Stomach smooth muscle (tissue), 2 donors: ENCODE measurements at regions not wholly inside any gene's neighbourhood (a gene's known extent, or its start where the extent isn't known, plus 50 kb on each side); places are given as distances from the start of the nearest gene placed in this dataset.

ENCODE experiments used
- H3K27ac ChIP-seq: one replicate; pipeline ENCODE4 v1.7.0; 2013; ENCODE audit warnings: mild to moderate bottlenecking, low read length, inconsistent platforms
- H3K27me3 ChIP-seq, 2 donors: one replicate each; pipeline ENCODE4 v1.7.0; 2013; ENCODE audit warnings: low read length in 2 of 2; ENCODE audit not compliant: insufficient read depth in 2 of 2, control insufficient read depth in 1 of 2
- H3K36me3 ChIP-seq, 2 donors: one replicate each; pipeline ENCODE4 v1.7.0; 2013; ENCODE audit warnings: low read length in 2 of 2; ENCODE audit not compliant: control insufficient read depth in 2 of 2, insufficient read depth in 2 of 2
- H3K4me1 ChIP-seq: one replicate; pipeline ENCODE4 v1.7.0; 2013; ENCODE audit warnings: low read length; ENCODE audit not compliant: control insufficient read depth, insufficient read depth
- H3K4me3 ChIP-seq, 2 donors: one replicate each; pipeline ENCODE4 v1.7.0; 2013; ENCODE audit warnings: low read length in 2 of 2
- H3K9ac ChIP-seq, 2 donors: one replicate each; pipeline ENCODE4 v1.7.0; 2013; ENCODE audit warnings: low read length in 2 of 2, mild to moderate bottlenecking in 1 of 2
- H3K9me3 ChIP-seq, 2 donors: one replicate each; pipeline ENCODE4 v1.7.0; 2013; ENCODE audit warnings: low read length in 2 of 2; ENCODE audit not compliant: control insufficient read depth in 2 of 2
- donor health status: healthy.
- donor health status: Pancreatic carcinoma.

DNA sequence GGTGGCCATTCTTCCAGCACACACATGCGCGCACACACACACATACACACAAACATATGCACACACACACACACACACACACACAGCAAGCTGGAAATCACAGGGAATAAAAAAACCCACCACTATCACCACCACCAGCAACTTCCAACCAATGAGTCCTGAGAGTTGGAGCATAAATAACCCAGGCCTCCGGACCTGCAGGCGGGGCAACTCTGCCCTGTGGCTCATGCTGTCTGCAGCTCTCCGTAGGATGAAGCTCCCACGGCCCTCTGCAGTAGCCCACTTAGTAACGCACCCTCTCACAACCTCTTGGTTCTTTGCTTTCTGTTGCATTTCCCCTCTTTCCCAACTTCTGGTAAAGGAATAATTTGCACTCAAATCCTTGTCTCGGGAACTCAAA lies 275.2 kb downstream of the PREX1 start:
- no peaks in the 10 kb centered on the region for H3K9me3 ChIP-seq
- H3K36me3 ChIP-seq: no peaks in the 10 kb centered on the region
- no peak overlapping the region for H3K27ac ChIP-seq
- no peaks in the 10 kb centered on the region for H3K4me1 ChIP-seq
- H3K27me3 ChIP-seq: peaks cover 0 to 6% of the 10 kb centered on the region in 2 donors
- no peak overlapping the region for H3K4me3 ChIP-seq
- no peak overlapping the region for H3K9ac ChIP-seq

- Histone ChIP-seq H3K27me3 (peaks cover 4 to 8% of the 10 kb centered on the region in 2 donors), H3K4me3 (no peak overlapping the region), H3K36me3 (no peaks in the 10 kb centered on the region), H3K9ac (no peak overlapping the region), H3K4me1 (peaks cover under 1% of the 10 kb centered on the region), H3K27ac (no peak overlapping the region), H3K9me3 (no peaks in the 10 kb centered on the region)
These were observed 277.0 kb downstream of the PREX1 start for GRCh38 chr20:48550814-48551213.

GRCh38 chr20:48547664-48548063 lies 280.1 kb downstream of the PREX1 start:
- Histone ChIP-seq H3K9ac (no peak overlapping the region), H3K27ac (no peak overlapping the region), H3K4me1 (peaks cover 5% of the 10 kb centered on the region), H3K4me3 (no peak overlapping the region), H3K36me3 (no peaks in the 10 kb centered on the region), H3K9me3 (no peaks in the 10 kb centered on the region), H3K27me3 (peaks cover 9 to 23% of the 10 kb centered on the region in 2 donors)

GRCh38 chr20:48544402-48545339 lies 283.1 kb downstream of the PREX1 start:
- no peak overlapping the region for H3K9ac ChIP-seq
- peaks cover 9 to 20% of the 10 kb centered on the region in 2 donors for H3K27me3 ChIP-seq
- peaks cover 5% of the 10 kb centered on the region for H3K4me1 ChIP-seq
- no peaks in the 10 kb centered on the region for H3K36me3 ChIP-seq
- H3K9me3 ChIP-seq: no peaks in the 10 kb centered on the region
- no peak overlapping the region for H3K4me3 ChIP-seq
- H3K27ac ChIP-seq: no peak overlapping the region

GRCh38 chr20:48541581-48542071 lies 286.2 kb downstream of the PREX1 start:
- Histone ChIP-seq H3K36me3 (no peaks in the 10 kb centered on the region), H3K9ac (no peak overlapping the region), H3K9me3 (no peaks in the 10 kb centered on the region), H3K27me3 (peaks cover 9 to 16% of the 10 kb centered on the region in 2 donors), H3K4me3 (no peak overlapping the region), H3K27ac (no peak overlapping the region), H3K4me1 (peaks cover 11% of the 10 kb centered on the region)

- no peak overlapping the region for H3K4me3 ChIP-seq
- H3K9ac ChIP-seq: no peak overlapping the region
- H3K27me3 ChIP-seq: peaks cover under 1 to 6% of the 10 kb centered on the region in 2 donors
- peaks cover 7% of the 10 kb centered on the region for H3K4me1 ChIP-seq
- H3K36me3 ChIP-seq: no peaks in the 10 kb centered on the region
- no peaks in the 10 kb centered on the region for H3K9me3 ChIP-seq
- H3K27ac ChIP-seq: no peak overlapping the region
These were observed 288.9 kb downstream of the PREX1 start for GRCh38 chr20:48538856-48539255.

- no peak overlapping the region for H3K9ac ChIP-seq
- no peaks in the 10 kb centered on the region for H3K36me3 ChIP-seq
- H3K4me1 ChIP-seq: peaks cover 7% of the 10 kb centered on the region
- no peak overlapping the region for H3K27ac ChIP-seq
- H3K27me3 ChIP-seq: peaks cover 0 to 5% of the 10 kb centered on the region in 2 donors
- H3K4me3 ChIP-seq: no peak overlapping the region
- no peaks in the 10 kb centered on the region for H3K9me3 ChIP-seq
These were observed 289.6 kb downstream of the PREX1 start for GRCh38 chr20:48538058-48538825.

- peaks cover 7% of the 10 kb centered on the region for H3K4me1 ChIP-seq
- H3K9me3 ChIP-seq: no peaks in the 10 kb centered on the region
- no peaks in the 10 kb centered on the region for H3K27me3 ChIP-seq
- H3K27ac ChIP-seq: no peak overlapping the region
- H3K9ac ChIP-seq: no peak overlapping the region
- H3K4me3 ChIP-seq: no peak overlapping the region
- no peaks in the 10 kb centered on the region for H3K36me3 ChIP-seq
These were observed 291.6 kb downstream of the PREX1 start for GRCh38 chr20:48536206-48536605.

- H3K4me1 ChIP-seq: peaks cover 7% of the 10 kb centered on the region
- no peaks in the 10 kb centered on the region for H3K27me3 ChIP-seq
- no peaks in the 10 kb centered on the region for H3K36me3 ChIP-seq
- H3K9me3 ChIP-seq: no peaks in the 10 kb centered on the region
- no peak overlapping the region for H3K4me3 ChIP-seq
- no peak overlapping the region for H3K9ac ChIP-seq
- H3K27ac ChIP-seq: no peak overlapping the region
These were observed 292.2 kb downstream of the PREX1 start for GRCh38 chr20:48535556-48535955.

GRCh38 chr20:48532028-48532427 lies 295.8 kb downstream of the PREX1 start:
- H3K36me3 ChIP-seq: no peaks in the 10 kb centered on the region
- no peaks in the 10 kb centered on the region for H3K4me1 ChIP-seq
- H3K27ac ChIP-seq: no peak overlapping the region
- H3K9me3 ChIP-seq: no peaks in the 10 kb centered on the region
- H3K4me3 ChIP-seq: no peak overlapping the region
- H3K9ac ChIP-seq: no peak overlapping the region
- no peaks in the 10 kb centered on the region for H3K27me3 ChIP-seq
